ENCODE measurements at regions not wholly inside any gene's neighbourhood (a gene's known extent, or its start where the extent isn't known, plus 50 kb on each side); places are given as distances from the start of the nearest gene placed in this dataset.

DNA sequence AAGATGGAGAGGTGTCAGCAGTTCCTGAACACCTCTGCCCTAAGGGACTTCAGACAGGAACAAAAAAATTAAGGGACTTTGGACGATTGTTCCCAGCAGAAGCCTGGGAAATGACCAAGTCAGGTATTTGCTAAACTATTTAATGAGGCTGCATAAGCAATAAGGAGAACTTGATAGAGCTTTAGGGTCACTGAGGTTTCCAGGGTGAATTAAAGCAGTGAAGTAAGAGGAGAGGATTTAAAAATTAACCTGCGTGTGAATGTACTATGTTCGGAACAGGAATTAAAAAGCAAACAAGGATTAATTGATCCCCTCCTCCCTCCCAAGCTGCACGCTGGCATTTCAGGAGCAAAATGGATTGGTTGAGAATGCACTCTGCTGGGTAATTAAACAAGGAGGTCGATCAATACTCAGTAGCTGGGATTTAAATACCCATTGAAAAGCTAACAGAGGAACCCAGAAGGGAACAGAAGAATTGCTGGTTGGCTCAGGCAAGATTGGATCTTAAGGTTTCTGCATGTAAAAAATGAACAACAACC is 157.2 kb downstream of the RNF152 start:
- H3K4me1 ChIP-seq (ENCODE audit: insufficient read depth, low read length): no peaks in the 10 kb centered on the region
- TF ChIP-seq, protein P1, sequence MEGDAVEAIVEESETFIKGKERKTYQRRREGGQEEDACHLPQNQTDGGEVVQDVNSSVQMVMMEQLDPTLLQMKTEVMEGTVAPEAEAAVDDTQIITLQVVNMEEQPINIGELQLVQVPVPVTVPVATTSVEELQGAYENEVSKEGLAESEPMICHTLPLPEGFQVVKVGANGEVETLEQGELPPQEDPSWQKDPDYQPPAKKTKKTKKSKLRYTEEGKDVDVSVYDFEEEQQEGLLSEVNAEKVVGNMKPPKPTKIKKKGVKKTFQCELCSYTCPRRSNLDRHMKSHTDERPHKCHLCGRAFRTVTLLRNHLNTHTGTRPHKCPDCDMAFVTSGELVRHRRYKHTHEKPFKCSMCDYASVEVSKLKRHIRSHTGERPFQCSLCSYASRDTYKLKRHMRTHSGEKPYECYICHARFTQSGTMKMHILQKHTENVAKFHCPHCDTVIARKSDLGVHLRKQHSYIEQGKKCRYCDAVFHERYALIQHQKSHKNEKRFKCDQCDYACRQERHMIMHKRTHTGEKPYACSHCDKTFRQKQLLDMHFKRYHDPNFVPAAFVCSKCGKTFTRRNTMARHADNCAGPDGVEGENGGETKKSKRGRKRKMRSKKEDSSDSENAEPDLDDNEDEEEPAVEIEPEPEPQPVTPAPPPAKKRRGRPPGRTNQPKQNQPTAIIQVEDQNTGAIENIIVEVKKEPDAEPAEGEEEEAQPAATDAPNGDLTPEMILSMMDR (conservative IDR thresholded peaks at IDR 0.05): no peak

More for the DNA sequence above, 157.2 kb downstream of the RNF152 start:
- Histone ChIP-seq H3K14ac (ENCODE audit: insufficient read depth, low read length) (no peak overlapping the region), H3K27me3 (ENCODE audit: insufficient read depth, low read length) (no peaks in the 10 kb centered on the region), H3K9me3 (ENCODE audit: control insufficient read depth, low read depth, low read length) (no peaks in the 10 kb centered on the region), H2BK12ac (ENCODE audit: insufficient read length, low read depth, low read length) (no peak overlapping the region), H3K79me2 (ENCODE audit: insufficient read depth, low read length) (no peaks in the 10 kb centered on the region), H4K5ac (ENCODE audit: insufficient read length, low read depth, low read length) (no peak overlapping the region), H2AK5ac (ENCODE audit: insufficient read length, low read length) (no peak overlapping the region), H3K4me2 (ENCODE audit: insufficient read depth, insufficient read length, low read length) (no peak overlapping the region), H2BK15ac (ENCODE audit: low read depth, low read length) (no peak overlapping the region), H3K18ac (ENCODE audit: insufficient read length, low read depth, low read length) (no peak overlapping the region), H3T11ph (ENCODE audit: low read length) (no peak overlapping the region), H4K91ac (ENCODE audit: insufficient read length, low read depth, low read length) (no peak overlapping the region), H3K79me1 (ENCODE audit: insufficient read depth, low read depth, low read length, poor library complexity, severe bottlenecking) (no peaks in the 10 kb centered on the region), H2AFZ (ENCODE audit: low read length) (no peak overlapping the region), H2BK20ac (ENCODE audit: low read depth, low read length, poor library complexity, severe bottlenecking) (no peak overlapping the region), H3K27ac (ENCODE audit: insufficient read length, low read depth, low read length) (no peak overlapping the region), H4K8ac (replicated peaks; ENCODE audit: insufficient read length, low read depth, low read length) (no peak overlapping the region), H3K56ac (ENCODE audit: insufficient read length, low read depth, low read length) (no peak overlapping the region), H4K20me1 (ENCODE audit: control insufficient read depth, insufficient read depth, insufficient read length) (no peaks in the 10 kb centered on the region), H2BK5ac (ENCODE audit: insufficient read length, low read length) (no peak overlapping the region), H3K23me2 (ENCODE audit: insufficient read length, low read depth, low read length, poor library complexity, severe bottlenecking) (no peaks in the 10 kb centered on the region), H3K9ac (ENCODE audit: extremely low read depth, insufficient read length, low read length) (no peak overlapping the region), H3K23ac (ENCODE audit: insufficient read length, low read depth, low read length) (no peak overlapping the region), H3K4ac (ENCODE audit: low read depth, low read length) (no peak overlapping the region), H2BK120ac (ENCODE audit: low read depth, low read length, poor library complexity, severe bottlenecking) (no peak overlapping the region)
- Mint-ChIP-seq H3K27ac (peak overlapping the region in 1 of 3 experiments; percentile 22; a peak in 1 of 7 replicates), H3K9me3 (no peaks in the 10 kb centered on the region), H3K4me1 (peaks cover 6% of the 10 kb centered on the region in 2 experiments; a peak in 3 of 4 replicates), H3K27me3 (ENCODE audit: low read depth) (no peaks in the 10 kb centered on the region; the same call in 1 of the 2 replicates), H3K36me3 (ENCODE audit: insufficient read depth in 1 of 3, low read depth in 3 of 3) (no peaks in the 10 kb centered on the region), H3K4me3 (no peak overlapping the region)
- WGBS (ENCODE audit: extremely low coverage, insufficient read length, low lambda C conversion rate): no CpG with 5 or more reads among the region's 5 CpGs
- DNase-seq: no peak
